T-cell (primary cell): ENCODE measurements at regions not wholly inside any gene's neighbourhood (a gene's known extent, or its start where the extent isn't known, plus 50 kb on each side); places are given as distances from the start of the nearest gene placed in this dataset.

Experiments
- ATAC-seq, 4 experiments: fragments of 200-7000 bp in 3 of 4; fragments of 150-1000 bp in 1 of 4; cut with Tn5 transposase; replicated peaks in 1 of 4; 1 replicate in 3 of 4; 2 replicates in 1 of 4; pipeline ENCODE4 v1.10.0; 2021; ENCODE audit warnings: moderate library complexity in 3 of 4, mild to moderate bottlenecking in 2 of 4, moderate number of reproducible peaks in 1 of 4
- CTCF ChIA-PET, 2 donors: fragments of 300-600 bp; sonication (Branson Sonifier 250); formaldehyde crosslinking; loops; one replicate each; lab custom pipeline; 2022; ENCODE audit warnings: antibody characterized with exemption in 2 of 2; lab: Charles Lee
- POLR2A ChIA-PET, 2 donors: fragments of 300-600 bp; sonication (Branson Sonifier 250); formaldehyde crosslinking; loops; one replicate each; lab custom pipeline; 2022; ENCODE audit warnings: antibody characterized with exemption in 2 of 2; lab: Charles Lee
- DNase-seq, 35 experiments: peaks; one replicate each; pipeline versions ENCODE4 v3.0.0 to v3.0.0-alpha.2; 2013 to 2023
- H3K27ac ChIP-seq: one replicate; pipeline ENCODE4 v1.5.1; 2013; ENCODE audit warnings: low read length
- H3K27me3 ChIP-seq, 2 experiments: replicated peaks in 1 of 2; 1 replicate in 1 of 2; 2 replicates in 1 of 2; pipeline versions ENCODE4 v1.6.1 to v1.7.0; 2013; ENCODE audit warnings: low read length in 1 of 2, mixed read lengths in 1 of 2; ENCODE audit not compliant: control insufficient read depth in 2 of 2, insufficient read depth in 2 of 2; ENCODE audit errors: extremely low read depth in 1 of 2
- H3K36me3 ChIP-seq, 2 donors: 1 replicate in 1 of 2; 2 replicates in 1 of 2; pipeline versions ENCODE4 v1.6.1 to v1.7.0; 2013; ENCODE audit warnings: low read length in 1 of 2; ENCODE audit not compliant: control insufficient read depth in 2 of 2, insufficient read depth in 1 of 2; ENCODE audit errors: extremely low read depth in 1 of 2
- H3K4me1 ChIP-seq, 2 experiments: 1 replicate in 1 of 2; 2 replicates in 1 of 2; pipeline versions ENCODE4 v1.6.1 to v1.7.0; 2013; ENCODE audit warnings: low read length in 2 of 2, mixed read lengths in 1 of 2; ENCODE audit not compliant: insufficient read depth in 2 of 2, control insufficient read depth in 1 of 2; ENCODE audit errors: extremely low read depth in 1 of 2
- H3K4me3 ChIP-seq, 2 donors: 1 replicate in 1 of 2; 2 replicates in 1 of 2; pipeline versions ENCODE4 v1.5.1 to v1.7.0; 2013; ENCODE audit warnings: mild to moderate bottlenecking in 2 of 2, low read length in 1 of 2, moderate library complexity in 1 of 2; ENCODE audit not compliant: control insufficient read depth in 1 of 2; ENCODE audit errors: extremely low read depth in 1 of 2
- H3K9me3 ChIP-seq: 2 replicates; pipeline ENCODE4 v1.7.0; 2013
- H3K27ac Mint-ChIP-seq, 2 donors: one replicate each; pipeline ENCODE4 v1.8.0; 2020 to 2021; ENCODE audit warnings: mild to moderate bottlenecking in 2 of 2, mixed read lengths in 2 of 2
- H3K27me3 Mint-ChIP-seq, 2 donors: one replicate each; pipeline ENCODE4 v1.8.0; 2021 to 2022; ENCODE audit warnings: mixed read lengths in 2 of 2
- H3K36me3 Mint-ChIP-seq: one replicate; pipeline ENCODE4 v1.8.0; 2021; ENCODE audit warnings: mixed read lengths
- H3K4me1 Mint-ChIP-seq, 3 donors: one replicate each; pipeline ENCODE4 v1.8.0; 2020 to 2022; ENCODE audit warnings: mixed read lengths in 3 of 3, mild to moderate bottlenecking in 1 of 3
- H3K4me3 Mint-ChIP-seq, 3 donors: one replicate each; pipeline ENCODE4 v1.8.0; 2020 to 2022; ENCODE audit warnings: mild to moderate bottlenecking in 3 of 3, mixed read lengths in 3 of 3, moderate library complexity in 3 of 3
- H3K9me3 Mint-ChIP-seq, 3 donors: one replicate each; pipeline ENCODE4 v1.8.0; 2020 to 2022; ENCODE audit warnings: mixed read lengths in 3 of 3
- WGBS: methylation state at CpG from one replicate; pipeline ENCODE4 v1.1.5; 2013; ENCODE audit warnings: missing lambda C conversion rate; ENCODE audit not compliant: insufficient coverage; 5-methylcytosine and 5-hydroxymethylcytosine counted together

GRCh38 chr7:49669285-49669684 lies 104.2 kb upstream of the VWC2 start:
- Histone ChIP-seq H3K27me3 (no peaks in the 10 kb centered on the region), H3K9me3 (no peaks in the 10 kb centered on the region), H3K27ac (no peak overlapping the region), H3K36me3 (no peaks in the 10 kb centered on the region), H3K4me1 (peaks cover 0 to 2% of the 10 kb centered on the region in 2 experiments), H3K4me3 (no peak overlapping the region)
- peaks cover 0 to 1% of the 10 kb centered on the region in 2 donors for H3K27me3 Mint-ChIP-seq
- POLR2A ChIA-PET: no interaction called here
- H3K9me3 Mint-ChIP-seq: peaks cover 0 to 19% (median 5%) of the 10 kb centered on the region in 3 donors
- ATAC-seq (no peak), DNase-seq (no peak)
- no peaks in the 10 kb centered on the region for H3K36me3 Mint-ChIP-seq
- CTCF ChIA-PET: no interaction called here
- H3K4me1 Mint-ChIP-seq: no peaks in the 10 kb centered on the region
- H3K27ac Mint-ChIP-seq: no peak overlapping the region
- no peak overlapping the region for H3K4me3 Mint-ChIP-seq
- WGBS: 80% methylated on average over 1 of the region's 1 CpG

GRCh38 chr7:49669692-49670260 lies 103.7 kb upstream of the VWC2 start:
- Histone ChIP-seq H3K4me3 (no peak overlapping the region), H3K4me1 (peaks cover 0 to 2% of the 10 kb centered on the region in 2 experiments), H3K27ac (no peak overlapping the region), H3K36me3 (no peaks in the 10 kb centered on the region), H3K27me3 (no peaks in the 10 kb centered on the region), H3K9me3 (no peaks in the 10 kb centered on the region)
- no peaks in the 10 kb centered on the region for H3K36me3 Mint-ChIP-seq
- peaks cover 0 to 19% (median 5%) of the 10 kb centered on the region in 3 donors for H3K9me3 Mint-ChIP-seq
- no peak for ATAC-seq
- H3K4me1 Mint-ChIP-seq: no peaks in the 10 kb centered on the region
- ChIA-PET CTCF (no interaction called here), POLR2A (no interaction called here)
- 94% methylated on average over 8 of the region's 16 CpGs for WGBS
- no peak overlapping the region for H3K4me3 Mint-ChIP-seq
- H3K27me3 Mint-ChIP-seq: peaks cover 0 to 1% of the 10 kb centered on the region in 2 donors
- DNase-seq: no peak
- H3K27ac Mint-ChIP-seq: no peak overlapping the region

GRCh38 chr7:49670991-49671390 lies 102.4 kb upstream of the VWC2 start:
- H3K27me3 Mint-ChIP-seq: peaks cover 0 to 1% of the 10 kb centered on the region in 2 donors
- Histone ChIP-seq H3K9me3 (no peaks in the 10 kb centered on the region), H3K4me3 (no peak overlapping the region), H3K27me3 (no peaks in the 10 kb centered on the region), H3K36me3 (no peaks in the 10 kb centered on the region), H3K4me1 (peaks cover 0 to 2% of the 10 kb centered on the region in 2 experiments), H3K27ac (no peak overlapping the region)
- no peak for DNase-seq
- H3K4me1 Mint-ChIP-seq: no peaks in the 10 kb centered on the region
- no peak for ATAC-seq
- no peaks in the 10 kb centered on the region for H3K36me3 Mint-ChIP-seq
- POLR2A ChIA-PET: no interaction called here
- peaks cover 0 to 15% (median 5%) of the 10 kb centered on the region in 3 donors for H3K9me3 Mint-ChIP-seq
- CTCF ChIA-PET: no interaction called here
- H3K4me3 Mint-ChIP-seq: no peak overlapping the region
- H3K27ac Mint-ChIP-seq: no peak overlapping the region
- 0% methylated on average over 1 of the region's 4 CpGs for WGBS

- Mint-ChIP-seq H3K9me3 (peaks cover 0 to 7% (median 0%) of the 10 kb centered on the region in 3 donors), H3K36me3 (no peaks in the 10 kb centered on the region), H3K27me3 (peaks cover 3% of the 10 kb centered on the region in 2 donors), H3K4me3 (no peak overlapping the region), H3K27ac (no peak overlapping the region), H3K4me1 (no peaks in the 10 kb centered on the region)
- H3K27ac ChIP-seq: no peak overlapping the region
- ChIA-PET CTCF (no interaction called here), POLR2A (no interaction called here)
- H3K36me3 ChIP-seq: no peaks in the 10 kb centered on the region
- no CpG with 5 or more reads among the region's 2 CpGs for WGBS
- H3K27me3 ChIP-seq: no peaks in the 10 kb centered on the region
- no peak overlapping the region for H3K4me3 ChIP-seq
- H3K4me1 ChIP-seq: no peaks in the 10 kb centered on the region
- no peaks in the 10 kb centered on the region for H3K9me3 ChIP-seq
- no peak for DNase-seq
- ATAC-seq: no peak
Measured at GRCh38 chr7:49692516-49692915, 80.9 kb upstream of the VWC2 start.

GRCh38 chr7:49695971-49696370 lies 77.5 kb upstream of the VWC2 start:
- Histone ChIP-seq H3K27ac (no peak overlapping the region), H3K9me3 (no peaks in the 10 kb centered on the region), H3K36me3 (no peaks in the 10 kb centered on the region), H3K4me3 (no peak overlapping the region), H3K27me3 (no peaks in the 10 kb centered on the region), H3K4me1 (no peaks in the 10 kb centered on the region)
- Mint-ChIP-seq H3K27ac (no peak overlapping the region), H3K9me3 (peaks cover 2 to 10% (median 3%) of the 10 kb centered on the region in 3 donors), H3K4me3 (no peak overlapping the region), H3K4me1 (no peaks in the 10 kb centered on the region), H3K27me3 (peaks cover 3% of the 10 kb centered on the region in 2 donors), H3K36me3 (no peaks in the 10 kb centered on the region)
- DNase-seq (no peak), ATAC-seq (no peak)
- POLR2A ChIA-PET: no interaction called here
- WGBS: no CpG with 5 or more reads among the region's 5 CpGs
- CTCF ChIA-PET: no interaction called here

GRCh38 chr7:49700841-49701240 lies 72.6 kb upstream of the VWC2 start:
- H3K4me1 ChIP-seq: no peaks in the 10 kb centered on the region
- H3K4me3 ChIP-seq: no peak overlapping the region
- H3K27me3 ChIP-seq: no peaks in the 10 kb centered on the region
- Mint-ChIP-seq H3K9me3 (peaks cover 2 to 8% (median 3%) of the 10 kb centered on the region in 3 donors), H3K4me3 (no peak overlapping the region), H3K27ac (no peak overlapping the region), H3K4me1 (no peaks in the 10 kb centered on the region), H3K36me3 (no peaks in the 10 kb centered on the region), H3K27me3 (peaks cover 2 to 3% of the 10 kb centered on the region in 2 donors)
- no peak overlapping the region for H3K27ac ChIP-seq
- ATAC-seq: no peak
- no peak for DNase-seq
- H3K36me3 ChIP-seq: no peaks in the 10 kb centered on the region
- POLR2A ChIA-PET: no interaction called here
- CTCF ChIA-PET: interaction anchor here in 1 of 2 donors (0.6 kb wide), 1 partner anchor 292 kb away, joined by 4 read pairs; no protein-coding TSS in a partner anchor
- no peaks in the 10 kb centered on the region for H3K9me3 ChIP-seq
- whole genome bisulfite sequencing: 100% methylated on average over 8 of the region's 13 CpGs
